Kidney (tissue), 13 donors: ENCODE measurements at regions not wholly inside any gene's neighbourhood (a gene's known extent, or its start where the extent isn't known, plus 50 kb on each side); places are given as distances from the start of the nearest gene placed in this dataset.
A peak's percentile ranks its signal among the peaks of the same experiment; 100 is the strongest.

ENCODE experiments used
- DNase-seq, 5 donors: peaks; one replicate each; pipeline ENCODE4 v3.0.0-alpha.2; 2013 to 2020
- FAIRE-seq: peaks from 2 replicates; lab custom pipeline; 2012; peaks lifted over from hg19 to GRCh38; lab: Jason Lieb, UNC
- H3K27ac ChIP-seq, 2 donors: one replicate each; pipeline ENCODE4 v1.7.0; 2013; ENCODE audit warnings: low read depth in 2 of 2, low read length in 2 of 2, inconsistent platforms in 1 of 2
- H3K27me3 ChIP-seq: one replicate; pipeline ENCODE4 v1.7.1; 2013; ENCODE audit warnings: low read length, inconsistent platforms; ENCODE audit not compliant: control insufficient read depth, insufficient read depth
- H3K36me3 ChIP-seq, 3 donors: one replicate each; pipeline versions ENCODE4 v1.7.0 to v1.7.1; 2013; ENCODE audit warnings: low read length in 3 of 3, control low read depth in 1 of 3, inconsistent platforms in 1 of 3; ENCODE audit not compliant: insufficient read depth in 3 of 3, control insufficient read depth in 2 of 3
- H3K4me1 ChIP-seq, 3 donors: one replicate each; pipeline versions ENCODE4 v1.7.0 to v1.7.1; 2013; ENCODE audit warnings: low read length in 3 of 3, inconsistent platforms in 1 of 3, low read depth in 1 of 3; ENCODE audit not compliant: control insufficient read depth in 2 of 3, insufficient read depth in 2 of 3
- H3K4me3 ChIP-seq, 3 donors: one replicate each; pipeline versions ENCODE4 v1.7.0 to v1.8.1; 2013; ENCODE audit warnings: low read length in 3 of 3, control low read depth in 1 of 3, inconsistent platforms in 1 of 3
- H3K9ac ChIP-seq, 3 donors: one replicate each; pipeline versions ENCODE4 v1.7.0 to v1.7.1; 2013; ENCODE audit warnings: low read length in 3 of 3, control low read depth in 1 of 3, inconsistent platforms in 1 of 3
- H3K9me3 ChIP-seq, 3 donors: one replicate each; pipeline versions ENCODE4 v1.7.0 to v1.7.1; 2013; ENCODE audit warnings: low read length in 3 of 3, control low read depth in 1 of 3, inconsistent platforms in 1 of 3; ENCODE audit not compliant: control insufficient read depth in 2 of 3, insufficient read depth in 1 of 3
- intact Hi-C: fragments of 100-400 bp; cut with DNase I; formaldehyde crosslinking; loops from one replicate; pipeline ENCODE4 v1.11.1; 2022
- TF ChIP-seq, protein P1 (sequence below): IDR thresholded peaks from 3 replicates; pipeline ENCODE4 v1.5.1; 2012; ENCODE audit warnings: mild to moderate bottlenecking, moderate library complexity, borderline replicate concordance; ENCODE audit not compliant: insufficient read depth; ENCODE audit errors: extremely low read depth
- donor health status: control.
- donor health status: control.
- donor health status: control.
- donor health status: control.
- donor health status: control.
- donor health status: DM: yes; HTN: yes; CAD: no.
- donor health status: Normal renal cell carcinoma (clear cell type).

DNA sequence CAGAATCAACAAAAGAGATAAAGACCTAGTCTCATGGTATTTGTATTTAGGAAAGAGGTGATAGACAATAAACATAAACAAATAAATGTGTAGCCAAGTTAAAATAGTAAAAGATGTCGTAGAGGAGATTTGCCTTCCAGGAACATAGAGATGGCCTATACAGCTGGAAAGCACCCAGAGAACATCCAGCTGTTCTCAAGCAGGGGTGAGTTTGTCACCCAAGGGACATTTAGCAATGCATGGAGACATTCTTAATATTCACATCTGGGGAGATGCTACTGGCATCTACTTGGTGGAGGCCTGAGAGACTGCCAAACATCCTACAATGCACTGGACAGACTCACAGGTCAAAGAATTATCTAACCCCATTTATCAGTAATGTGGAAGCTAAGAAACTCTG, 88.3 kb downstream of the C11orf87 start:
- Histone ChIP-seq H3K9ac (no peak overlapping the region), H3K9me3 (no peaks in the 10 kb centered on the region), H3K27me3 (no peaks in the 10 kb centered on the region), H3K4me1 (no peaks in the 10 kb centered on the region), H3K36me3 (no peaks in the 10 kb centered on the region), H3K27ac (no peak overlapping the region), H3K4me3 (no peak overlapping the region)
- intact Hi-C loops = no loop called here
- TF ChIP-seq, protein P1, sequence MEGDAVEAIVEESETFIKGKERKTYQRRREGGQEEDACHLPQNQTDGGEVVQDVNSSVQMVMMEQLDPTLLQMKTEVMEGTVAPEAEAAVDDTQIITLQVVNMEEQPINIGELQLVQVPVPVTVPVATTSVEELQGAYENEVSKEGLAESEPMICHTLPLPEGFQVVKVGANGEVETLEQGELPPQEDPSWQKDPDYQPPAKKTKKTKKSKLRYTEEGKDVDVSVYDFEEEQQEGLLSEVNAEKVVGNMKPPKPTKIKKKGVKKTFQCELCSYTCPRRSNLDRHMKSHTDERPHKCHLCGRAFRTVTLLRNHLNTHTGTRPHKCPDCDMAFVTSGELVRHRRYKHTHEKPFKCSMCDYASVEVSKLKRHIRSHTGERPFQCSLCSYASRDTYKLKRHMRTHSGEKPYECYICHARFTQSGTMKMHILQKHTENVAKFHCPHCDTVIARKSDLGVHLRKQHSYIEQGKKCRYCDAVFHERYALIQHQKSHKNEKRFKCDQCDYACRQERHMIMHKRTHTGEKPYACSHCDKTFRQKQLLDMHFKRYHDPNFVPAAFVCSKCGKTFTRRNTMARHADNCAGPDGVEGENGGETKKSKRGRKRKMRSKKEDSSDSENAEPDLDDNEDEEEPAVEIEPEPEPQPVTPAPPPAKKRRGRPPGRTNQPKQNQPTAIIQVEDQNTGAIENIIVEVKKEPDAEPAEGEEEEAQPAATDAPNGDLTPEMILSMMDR = no peak
- FAIRE-seq (no peak), DNase-seq (peak in 1 of 5 donors; percentile 1)

DNA sequence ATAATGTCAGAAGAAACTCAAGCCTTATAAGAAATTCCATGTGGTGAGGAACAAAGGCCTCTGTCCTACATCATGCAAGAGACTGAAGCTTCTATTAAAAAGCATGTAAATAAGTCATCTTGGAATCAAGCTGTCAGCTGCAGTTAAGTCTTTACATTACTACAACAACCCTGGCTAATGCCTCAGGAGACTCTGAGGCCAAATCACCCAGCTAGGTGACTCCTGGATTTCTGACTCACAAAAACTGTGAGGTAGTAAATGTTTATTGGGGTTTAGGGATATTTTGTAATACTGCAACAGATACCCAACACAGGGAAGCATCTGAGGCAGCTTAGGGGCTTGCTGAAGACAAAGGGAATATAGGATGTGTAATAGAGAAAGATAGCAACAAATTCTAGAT, 89.6 kb downstream of the C11orf87 start:
- TF ChIP-seq, protein P1 = no peak
- H3K4me3 ChIP-seq = no peak overlapping the region
- no peaks in the 10 kb centered on the region for H3K9me3 ChIP-seq
- no peaks in the 10 kb centered on the region for H3K36me3 ChIP-seq
- intact Hi-C loops = no loop called here
- no peak for DNase-seq
- no peak for FAIRE-seq
- no peaks in the 10 kb centered on the region for H3K27me3 ChIP-seq
- no peak overlapping the region for H3K27ac ChIP-seq
- no peaks in the 10 kb centered on the region for H3K4me1 ChIP-seq
- H3K9ac ChIP-seq = no peak overlapping the region

DNA sequence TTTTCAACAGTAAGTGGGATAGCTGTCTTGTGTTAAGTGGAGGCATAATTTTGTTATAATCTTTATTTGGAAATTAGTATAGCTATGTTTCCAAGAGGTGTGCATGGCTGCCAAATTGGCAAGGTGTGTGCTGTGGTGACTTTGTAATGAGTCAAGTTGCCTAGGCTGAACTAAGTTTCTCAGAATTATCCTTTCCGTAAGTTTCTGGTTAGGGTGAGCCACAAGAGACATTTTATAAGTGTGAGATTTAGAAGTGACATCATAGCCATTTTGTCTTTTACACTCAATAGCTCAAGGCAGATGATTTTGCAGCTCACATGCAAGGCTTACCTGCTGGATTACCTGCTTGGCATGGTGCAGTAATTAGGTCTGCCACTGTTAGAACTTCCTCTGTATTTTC, 90.3 kb downstream of the C11orf87 start:
- Histone ChIP-seq H3K9me3 (no peaks in the 10 kb centered on the region), H3K4me1 (no peaks in the 10 kb centered on the region), H3K36me3 (no peaks in the 10 kb centered on the region), H3K27me3 (no peaks in the 10 kb centered on the region), H3K4me3 (no peak overlapping the region), H3K9ac (no peak overlapping the region), H3K27ac (no peak overlapping the region)
- FAIRE-seq (no peak), DNase-seq (no peak)
- intact Hi-C loops = no loop called here
- TF ChIP-seq, protein P1 = no peak

DNA sequence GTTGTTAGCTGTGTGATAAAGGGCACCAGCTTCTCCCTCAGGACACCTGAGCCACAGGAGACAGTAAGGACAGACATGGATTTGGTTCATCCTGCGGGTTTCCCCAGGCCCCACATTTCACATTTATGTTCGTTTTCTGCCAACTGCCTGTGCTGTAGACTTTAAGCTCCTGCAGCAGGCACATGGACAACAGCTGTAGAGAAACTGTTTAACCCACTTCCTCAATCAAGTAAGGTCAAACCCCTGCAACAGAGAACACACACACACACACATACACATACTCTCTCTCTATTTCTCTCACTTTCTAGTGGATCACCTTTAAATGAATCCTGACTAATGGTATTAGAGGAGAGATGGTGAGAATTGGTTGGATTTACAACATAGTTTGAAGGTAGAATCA, 90.7 kb downstream of the C11orf87 start:
- Histone ChIP-seq H3K27me3 (no peaks in the 10 kb centered on the region), H3K27ac (no peak overlapping the region), H3K4me3 (no peak overlapping the region), H3K4me1 (no peaks in the 10 kb centered on the region), H3K9ac (no peak overlapping the region), H3K36me3 (no peaks in the 10 kb centered on the region), H3K9me3 (no peaks in the 10 kb centered on the region)
- TF ChIP-seq, protein P1 = no peak
- intact Hi-C loops = no loop called here
- FAIRE-seq (no peak), DNase-seq (no peak)
